K562 (cell line): ENCODE measurements at regions not wholly inside any gene's neighbourhood (a gene's known extent, or its start where the extent isn't known, plus 50 kb on each side); places are given as distances from the start of the nearest gene placed in this dataset.

ENCODE experiments used
- BRCA1 ChIP-seq, 2 experiments: fragments of 450-650 bp in 1 of 2; sonication (generic) in 1 of 2; formaldehyde crosslinking in 1 of 2; IDR thresholded peaks; 2 replicates each; pipeline versions ENCODE4 v1.5.0 to v1.6.1; 2017 to 2020; ENCODE audit warnings: mild to moderate bottlenecking in 1 of 2, missing genetic modification reagents in 1 of 2
- ETS2 ChIP-seq: IDR thresholded peaks from 2 replicates; pipeline ENCODE4 v1.6.1; 2016; ENCODE audit warnings: borderline replicate concordance, missing genetic modification characterization, mild to moderate bottlenecking, moderate library complexity, missing compliant biosample characterization; ENCODE audit not compliant: poor library complexity, severe bottlenecking
- NR2F6 ChIP-seq: fragments of 450-650 bp; formaldehyde crosslinking; IDR thresholded peaks from 2 replicates; pipeline ENCODE4 v1.4.0; 2020; ENCODE audit warnings: mild to moderate bottlenecking
- SMARCB1 ChIP-seq: IDR thresholded peaks from 2 replicates; pipeline ENCODE4 v1.6.1; 2011; ENCODE audit warnings: improper control_type of control experiment, low read depth; ENCODE audit not compliant: insufficient read length
- TAF15 ChIP-seq: fragments of 200-400 bp; formaldehyde crosslinking; IDR thresholded peaks from 2 replicates; pipeline ENCODE4 v1.6.1; 2017; ENCODE audit warnings: mild to moderate bottlenecking, low read depth, low read length, moderate library complexity
- TCFL5 ChIP-seq: fragments of 250-450 bp; sonication (Bioruptor Pico); conservative IDR thresholded peaks from 2 replicates; pipeline ENCODE4 v1.6.1; 2021; ENCODE audit warnings: mild to moderate bottlenecking, moderate library complexity, matching md5 sums
- TOE1 ChIP-seq, 2 experiments: fragments of 450-650 bp in 1 of 2; sonication (generic) in 1 of 2; formaldehyde crosslinking in 1 of 2; IDR thresholded peaks; 2 replicates each; pipeline versions ENCODE4 v1.7.1 to v1.8.0; 2016 to 2022; ENCODE audit warnings: borderline replicate concordance in 2 of 2, mild to moderate bottlenecking in 2 of 2, antibody characterized with exemption in 1 of 2, inconsistent platforms in 1 of 2, low read depth in 1 of 2, missing genetic modification reagents in 1 of 2, moderate library complexity in 1 of 2
- ZNF197 ChIP-seq: fragments of 200-800 bp; sonication (Bioruptor generic); IDR thresholded peaks from 2 replicates; pipeline ENCODE4 v1.6.1; 2016; ENCODE audit warnings: low read depth, missing genetic modification characterization, missing compliant biosample characterization

- TF ChIP-seq TOE1 (IDR thresholded peaks at IDR 0.05; ENCODE audit: borderline replicate concordance) (no peak), TOE1 (CRISPR knock-in tag; IDR thresholded peaks at IDR 0.05; ENCODE audit: borderline replicate concordance, low read depth) (no peak), ETS2 (tag) (no peak), ZNF197 (no peak), NR2F6 (CRISPR knock-in tag) (no peak), SMARCB1 (no peak), BRCA1 (IDR thresholded peaks at IDR 0.05) (no peak), BRCA1 (CRISPR knock-in tag; IDR thresholded peaks at IDR 0.05) (no peak), TAF15 (no peak), TCFL5 (CRISPR knock-in tag) (no peak)
Measured at GRCh38 chr18:72601481-72601880, 57.3 kb upstream of the CBLN2 start (continued).
